A204.1 (cell line): ENCODE measurements at regions not wholly inside any gene's neighbourhood (a gene's known extent, or its start where the extent isn't known, plus 50 kb on each side); places are given as distances from the start of the nearest gene placed in this dataset.
"Not testable (repeated sequence)": the region's sequence is repeated elsewhere in the genome, so short reads cannot be mapped to it uniquely, and the experiment has no call there.

Source experiments
- FAIRE-seq: peaks from 2 replicates; lab custom pipeline; 2012; peaks lifted over from hg19 to GRCh38; lab: Jason Lieb, UNC

- FAIRE-seq, result no peak
These were observed 111.8 kb upstream of the USP25 start for GRCh38 chr21:15617964-15618363.

- no peak for FAIRE-seq
These were observed 108.9 kb upstream of the USP25 start for GRCh38 chr21:15620892-15621291.

GRCh38 chr21:15624646-15625045 is 105.1 kb upstream of the USP25 start:
- no peak for FAIRE-seq

- FAIRE-seq, result no peak
These were observed 104.4 kb upstream of the USP25 start for GRCh38 chr21:15625363-15625762.

GRCh38 chr21:15626031-15626430 is 103.8 kb upstream of the USP25 start:
- FAIRE-seq, result no peak

GRCh38 chr21:15627011-15627410 is 102.8 kb upstream of the USP25 start:
- no peak for FAIRE-seq

GRCh38 chr21:15627823-15628222 is 102.0 kb upstream of the USP25 start:
- no peak for FAIRE-seq

- FAIRE-seq, result no peak
These were observed 98.4 kb upstream of the USP25 start for GRCh38 chr21:15631342-15631741.

GRCh38 chr21:15634541-15634940 is 95.2 kb upstream of the USP25 start:
- FAIRE-seq, result not testable (repeated sequence)

GRCh38 chr21:15638856-15639549 is 90.8 kb upstream of the USP25 start:
- FAIRE-seq, result no peak

- FAIRE-seq, result not testable (repeated sequence)
These were observed 89.7 kb upstream of the USP25 start for GRCh38 chr21:15640113-15640512.

- no peak for FAIRE-seq
These were observed 85.3 kb upstream of the USP25 start for GRCh38 chr21:15644489-15644888.

GRCh38 chr21:15645830-15646229 is 84.0 kb upstream of the USP25 start:
- no peak for FAIRE-seq

- FAIRE-seq, result no peak
These were observed 79.0 kb upstream of the USP25 start for GRCh38 chr21:15650735-15651134.

GRCh38 chr21:15651172-15651571 is 78.6 kb upstream of the USP25 start:
- no peak for FAIRE-seq

- no peak for FAIRE-seq
These were observed 76.1 kb upstream of the USP25 start for GRCh38 chr21:15653710-15654109.

- FAIRE-seq, result no peak
These were observed 75.6 kb upstream of the USP25 start for GRCh38 chr21:15654171-15654570.

GRCh38 chr21:15659753-15660422 is 69.9 kb upstream of the USP25 start:
- FAIRE-seq, result no peak

- no peak for FAIRE-seq
These were observed 69.4 kb upstream of the USP25 start for GRCh38 chr21:15660423-15660804.

GRCh38 chr21:15667010-15667409 is 62.8 kb upstream of the USP25 start:
- FAIRE-seq, result no peak

- no peak for FAIRE-seq
These were observed 62.0 kb upstream of the USP25 start for GRCh38 chr21:15667819-15668218.

- FAIRE-seq, result no peak
These were observed 60.5 kb upstream of the USP25 start for GRCh38 chr21:15669247-15669646.

GRCh38 chr21:15671188-15671587 is 58.6 kb upstream of the USP25 start:
- FAIRE-seq, result no peak

GRCh38 chr21:15672578-15672977 is 57.2 kb upstream of the USP25 start:
- not testable (repeated sequence) for FAIRE-seq
